Stimulated activated CD4-positive, alpha-beta T cell treated with anti-CD3 and anti-CD28 coated beads, Interleukin-15, amount 100 ng/mL, for 1 hour (primary cell): ENCODE measurements at regions not wholly inside any gene's neighbourhood (a gene's known extent, or its start where the extent isn't known, plus 50 kb on each side); places are given as distances from the start of the nearest gene placed in this dataset.

Experiments
- DNase-seq, 2 donors: peaks; one replicate each; pipeline ENCODE4 v3.0.0-alpha.2; 2020; ENCODE audit warnings: low read depth in 1 of 2, low spot score in 1 of 2

GRCh38 chr3:30069056-30069455 is 537.3 kb upstream of the TGFBR2 start:
- DNase-seq, result no peak

DNA sequence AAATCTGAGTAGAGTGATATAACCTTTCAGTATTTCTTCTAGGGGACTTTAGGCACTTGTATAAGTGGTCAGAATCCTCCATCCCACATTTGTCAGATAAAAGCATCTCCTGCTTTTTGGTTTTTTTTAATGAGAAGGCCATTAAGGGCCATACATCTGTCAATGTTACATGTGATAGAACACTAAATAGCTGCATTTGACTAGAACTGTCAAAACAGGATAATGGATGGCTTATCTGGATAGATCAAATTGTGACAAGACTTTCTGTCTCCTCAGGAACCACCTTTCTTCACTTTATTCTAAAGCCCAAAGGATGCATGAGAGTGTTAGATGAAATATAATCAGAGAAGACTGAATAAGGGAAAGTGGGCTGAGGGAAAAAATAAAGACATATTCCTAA is 533.4 kb upstream of the TGFBR2 start:
- no peak for DNase-seq

DNA sequence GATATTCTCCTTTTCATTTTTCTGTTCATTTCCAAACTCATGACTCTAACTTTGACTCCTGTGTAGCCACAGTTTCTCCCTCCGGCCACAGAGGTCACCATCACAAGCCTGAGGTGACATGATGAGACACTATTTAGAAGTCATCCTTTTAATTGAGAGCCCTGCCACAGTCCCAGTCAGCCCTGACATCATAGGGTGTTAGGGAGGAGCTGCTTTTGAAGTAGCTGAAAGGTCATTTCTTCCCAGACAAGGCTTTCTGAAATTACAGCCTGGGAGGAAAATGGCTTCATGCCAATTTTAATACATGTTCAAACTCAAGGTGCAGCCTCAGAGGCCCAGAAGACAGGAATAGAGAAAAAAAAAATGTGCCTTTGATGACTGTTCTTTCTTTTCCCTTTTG is 532.8 kb upstream of the TGFBR2 start:
- no peak for DNase-seq

DNA sequence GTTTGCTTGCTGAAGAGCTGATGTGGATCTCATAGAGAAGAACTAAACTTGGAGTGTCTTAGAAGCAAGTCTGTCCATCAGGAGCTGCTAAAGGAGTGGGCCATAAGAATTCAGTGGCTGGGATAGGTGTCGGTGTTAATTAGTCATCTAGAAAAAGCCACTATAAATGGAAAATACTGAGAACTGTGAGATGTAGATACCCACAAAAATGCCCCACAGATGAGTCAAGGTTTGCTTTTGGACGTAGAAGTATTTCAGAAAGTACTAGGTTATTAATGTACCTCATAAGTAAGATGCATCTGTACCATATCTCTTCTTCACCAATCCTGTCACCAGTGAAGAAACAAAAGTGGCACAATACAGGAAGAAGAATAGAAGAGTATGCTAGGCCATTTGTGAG is 530.9 kb upstream of the TGFBR2 start:
- DNase-seq, result no peak

GRCh38 chr3:30076899-30077298 is 529.5 kb upstream of the TGFBR2 start:
- DNase-seq, result no peak

GRCh38 chr3:30077746-30078145 is 528.7 kb upstream of the TGFBR2 start:
- DNase-seq, result no peak

- no peak for DNase-seq
Observed at GRCh38 chr3:30078736-30079135, 527.7 kb upstream of the TGFBR2 start.

GRCh38 chr3:30081904-30082303 is 524.5 kb upstream of the TGFBR2 start:
- DNase-seq, result no peak

DNA sequence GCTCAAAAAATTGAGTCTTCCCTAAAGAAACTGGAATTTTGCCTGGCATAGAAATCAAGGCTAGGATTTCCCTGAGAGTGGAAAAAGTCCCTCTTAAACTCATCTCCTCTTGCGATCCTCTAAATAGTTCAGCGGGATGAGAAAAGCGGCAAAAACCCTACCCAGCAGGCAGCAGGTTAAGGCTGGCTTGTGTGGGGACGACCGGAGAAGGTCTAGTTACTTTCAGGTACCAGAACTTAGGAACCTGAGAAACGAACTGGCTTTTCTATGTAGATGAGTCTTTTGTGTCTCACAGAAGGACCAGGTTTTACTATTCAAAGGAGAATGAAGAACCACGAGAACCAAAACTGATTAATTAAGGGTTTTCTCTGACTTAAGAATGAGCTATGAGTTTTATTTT is 523.7 kb upstream of the TGFBR2 start:
- DNase-seq, result no peak

DNA sequence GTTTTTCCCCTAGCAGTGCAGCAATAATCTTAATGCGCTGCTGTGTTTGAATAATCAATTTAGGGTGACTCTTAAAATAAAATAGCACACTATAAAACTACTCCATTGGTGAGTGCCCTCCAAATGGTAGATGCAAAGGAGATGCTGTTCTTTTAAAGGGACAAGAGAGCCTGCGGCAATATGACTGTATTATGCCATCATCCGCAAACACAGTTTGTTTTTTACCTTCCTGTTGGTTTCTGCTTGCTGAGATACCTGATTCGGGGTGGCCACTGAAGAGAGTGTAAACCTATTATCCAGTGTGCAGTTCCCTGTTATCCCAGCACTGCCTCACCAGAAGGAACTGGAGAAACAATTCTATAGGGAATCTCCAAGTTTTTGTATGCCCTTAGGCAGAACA is 523.1 kb upstream of the TGFBR2 start:
- no peak for DNase-seq

- no peak for DNase-seq
Observed at GRCh38 chr3:30084316-30084715, 522.1 kb upstream of the TGFBR2 start.

- no peak for DNase-seq
Observed at GRCh38 chr3:30084971-30085403, 521.4 kb upstream of the TGFBR2 start.

- no peak for DNase-seq
Observed at GRCh38 chr3:30085486-30085885, 520.9 kb upstream of the TGFBR2 start.

GRCh38 chr3:30091686-30092085 is 514.7 kb upstream of the TGFBR2 start:
- no peak for DNase-seq

- no peak for DNase-seq
Observed at GRCh38 chr3:30097022-30097650, 509.3 kb upstream of the TGFBR2 start.

DNA sequence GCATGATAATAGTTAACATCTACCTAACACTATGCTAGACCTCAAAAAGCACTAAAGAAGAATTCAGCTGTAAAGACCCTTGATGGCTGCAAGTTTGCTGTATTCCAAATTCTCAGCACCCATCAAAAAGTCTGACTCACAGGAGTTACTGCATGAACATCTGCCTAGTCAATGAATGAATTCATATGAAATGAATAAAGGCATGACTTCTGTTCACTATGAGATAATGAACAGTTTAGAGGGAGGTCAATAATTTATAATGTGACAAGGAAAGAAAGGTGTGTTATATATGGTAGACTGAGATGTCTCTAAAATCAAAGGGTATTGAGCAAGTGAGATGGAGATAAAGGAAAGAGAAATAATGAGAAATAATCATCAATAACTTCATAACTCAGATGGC is 508.2 kb upstream of the TGFBR2 start:
- DNase-seq, result no peak

DNA sequence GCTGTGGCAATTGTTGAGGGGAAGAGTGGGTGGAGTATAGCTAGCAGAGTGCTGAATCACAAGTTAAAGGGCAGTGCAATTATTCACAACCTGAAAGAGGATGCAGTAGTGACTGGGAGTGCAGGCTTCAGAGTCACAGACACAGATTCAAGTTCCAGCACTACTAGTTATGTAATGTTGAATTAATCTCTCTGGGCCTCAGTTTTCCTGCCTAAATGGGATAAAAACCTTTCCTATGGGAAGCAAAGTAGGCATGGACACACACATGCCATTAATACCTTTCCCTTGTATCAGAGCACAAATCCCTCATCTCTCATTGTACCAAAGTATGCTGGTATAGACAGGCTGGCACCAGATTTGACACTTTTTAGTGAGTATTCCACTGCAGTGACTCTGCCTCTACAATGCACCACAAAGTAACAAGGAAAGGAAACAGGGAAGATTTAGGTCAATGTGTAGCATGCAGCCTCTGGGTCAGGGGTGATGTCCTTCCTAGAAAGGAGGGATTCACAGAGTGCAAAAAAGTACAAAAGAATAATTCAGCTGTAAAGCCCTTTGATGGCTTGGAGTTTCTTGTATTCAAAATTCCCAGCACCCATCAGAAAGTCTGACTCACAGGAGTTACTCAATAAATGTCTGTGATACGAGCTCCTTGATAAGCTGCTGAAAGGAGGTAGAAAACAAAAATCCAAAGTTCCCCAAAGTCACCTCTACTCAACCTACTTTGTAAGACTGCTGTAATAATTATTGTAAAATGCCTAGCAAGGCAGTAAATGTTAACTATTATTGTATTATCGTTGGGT is 507.5 kb upstream of the TGFBR2 start:
- no peak for DNase-seq

- no peak for DNase-seq
Observed at GRCh38 chr3:30102356-30102755, 504.0 kb upstream of the TGFBR2 start.

GRCh38 chr3:30103186-30103585 is 503.2 kb upstream of the TGFBR2 start:
- no peak for DNase-seq

DNA sequence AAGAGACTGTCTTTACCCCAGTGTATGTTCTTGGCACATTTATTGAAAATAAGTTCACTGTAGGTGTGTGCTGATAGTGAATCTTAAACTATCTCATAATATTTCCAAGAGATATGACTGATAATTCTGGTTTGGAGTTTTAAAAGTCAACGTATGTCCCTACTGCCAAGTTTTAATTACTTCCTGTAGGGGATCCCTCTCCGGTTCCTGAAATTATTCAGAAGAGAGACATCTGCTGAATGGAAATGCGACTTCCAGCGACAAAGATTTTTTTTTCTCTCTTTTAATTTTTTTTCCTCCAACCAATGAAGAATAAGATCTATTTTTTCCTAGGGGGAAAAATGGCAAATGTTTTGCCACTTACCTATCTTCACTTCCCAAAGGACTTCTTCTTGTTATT is 498.9 kb upstream of the TGFBR2 start:
- DNase-seq, result no peak

DNA sequence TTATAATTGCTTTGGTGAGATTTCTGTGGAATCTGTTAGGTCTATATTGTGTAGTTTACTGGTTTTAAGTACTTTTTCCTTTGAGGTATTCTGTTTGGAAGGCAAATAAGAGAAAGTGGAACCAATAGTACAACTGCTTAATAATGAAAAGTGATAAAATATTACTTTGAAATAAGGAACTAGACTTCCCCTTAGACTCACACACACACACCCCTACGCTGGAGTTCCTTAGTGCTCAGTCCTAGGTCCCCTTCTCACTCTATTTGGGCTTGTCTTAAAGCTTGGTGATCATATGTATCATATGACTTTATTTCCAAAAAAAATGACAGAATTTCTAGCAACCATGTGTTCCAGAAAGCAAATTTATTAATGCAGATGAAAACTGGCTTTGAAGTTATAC is 494.0 kb upstream of the TGFBR2 start:
- no peak for DNase-seq

DNA sequence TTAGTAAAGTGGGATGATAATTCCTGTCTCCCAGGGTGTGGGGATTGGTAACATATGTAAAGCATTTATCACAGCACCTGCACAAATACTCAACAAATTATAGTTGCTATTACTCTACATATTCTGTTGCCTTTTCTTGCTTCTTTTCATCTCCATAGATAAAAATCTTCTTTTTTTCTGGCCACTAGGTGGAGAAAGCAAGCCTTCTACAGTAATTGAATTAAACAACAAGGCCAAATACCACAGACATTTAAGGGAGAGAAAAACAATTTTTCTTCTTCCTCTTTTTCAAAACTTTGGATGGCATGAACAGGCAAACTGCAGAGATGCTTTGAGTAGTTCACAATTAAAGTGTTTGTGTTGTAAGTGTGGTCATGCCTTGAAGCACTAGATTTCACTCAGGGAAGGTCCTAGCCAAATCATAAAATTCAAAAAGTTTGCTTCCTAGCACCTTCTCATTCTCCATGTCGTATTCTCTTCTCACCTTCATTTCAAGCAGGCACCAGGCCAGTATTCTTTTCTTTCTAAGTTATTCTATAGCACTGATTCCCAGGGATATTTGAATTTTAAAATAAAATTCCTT is 493.4 kb upstream of the TGFBR2 start:
- DNase-seq, result no peak

GRCh38 chr3:30113906-30114305 is 492.5 kb upstream of the TGFBR2 start:
- no peak for DNase-seq
